Esophagus squamous epithelium (tissue), 5 donors: ENCODE measurements at regions not wholly inside any gene's neighbourhood (a gene's known extent, or its start where the extent isn't known, plus 50 kb on each side); places are given as distances from the start of the nearest gene placed in this dataset.
"Not testable (repeated sequence)": the region's sequence is repeated elsewhere in the genome, so short reads cannot be mapped to it uniquely, and the experiment has no call there.

Experiments used
- DNase-seq: peaks from one replicate; lab custom pipeline; 2025; lab: John Stamatoyannopoulos, UW
- H3K27ac ChIP-seq, 4 donors: fragments of 200-600 bp; sonication (generic); one replicate each; pipeline ENCODE4 v1.5.1; 2016 to 2019; ENCODE audit warnings: mild to moderate bottlenecking in 1 of 4
- H3K27me3 ChIP-seq, 4 donors: fragments of 200-600 bp; sonication (generic); 1 replicate in 3 of 4; 2 replicates in 1 of 4; pipeline versions ENCODE4 v1.5.1 to v1.6.0; 2017 to 2021; ENCODE audit warnings: antibody characterized with exemption in 1 of 4
- H3K36me3 ChIP-seq, 3 donors: fragments of 200-600 bp; sonication (generic); one replicate each; pipeline ENCODE4 v1.5.1; 2016 to 2019
- H3K4me1 ChIP-seq, 3 donors: fragments of 200-600 bp; sonication (generic); one replicate each; pipeline ENCODE4 v1.5.1; 2017 to 2019
- H3K4me3 ChIP-seq, 4 donors: fragments of 200-600 bp; sonication (generic); 1 replicate in 3 of 4; 2 replicates in 1 of 4; pipeline ENCODE4 v1.5.1; 2016 to 2019; ENCODE audit warnings: mild to moderate bottlenecking in 2 of 4, moderate library complexity in 1 of 4
- H3K9me3 ChIP-seq, 3 donors: fragments of 200-600 bp; sonication (generic); one replicate each; pipeline ENCODE4 v1.5.1; 2016 to 2019
- POLR2A ChIP-seq, 4 donors: fragments of 450-650 bp; IDR thresholded peaks; one replicate each; pipeline ENCODE4 v1.6.1; 2017; ENCODE audit warnings: antibody characterized with exemption in 4 of 4, mild to moderate bottlenecking in 4 of 4, moderate library complexity in 3 of 4
- WGBS, 2 donors: methylation state at CpG; one replicate each; pipeline ENCODE4 v1.1.5; 2018; 5-methylcytosine and 5-hydroxymethylcytosine counted together
- intact Hi-C: fragments of 100-400 bp; cut with DNase I; formaldehyde crosslinking; loops from one replicate; pipeline ENCODE4 v1.15.0; 2022
- TF ChIP-seq, protein P1 (sequence below), 6 experiments: fragments of 450-650 bp in 4 of 6; fragments of 200-600 bp in 2 of 6; sonication (generic) in 2 of 6; IDR thresholded peaks; one replicate each; pipeline ENCODE4 v1.5.1; 2016 to 2019; ENCODE audit warnings: antibody characterized with exemption in 6 of 6, mild to moderate bottlenecking in 4 of 6, moderate library complexity in 4 of 6
- donor health status: DM: yes; HTN: yes; CAD: no.

DNA sequence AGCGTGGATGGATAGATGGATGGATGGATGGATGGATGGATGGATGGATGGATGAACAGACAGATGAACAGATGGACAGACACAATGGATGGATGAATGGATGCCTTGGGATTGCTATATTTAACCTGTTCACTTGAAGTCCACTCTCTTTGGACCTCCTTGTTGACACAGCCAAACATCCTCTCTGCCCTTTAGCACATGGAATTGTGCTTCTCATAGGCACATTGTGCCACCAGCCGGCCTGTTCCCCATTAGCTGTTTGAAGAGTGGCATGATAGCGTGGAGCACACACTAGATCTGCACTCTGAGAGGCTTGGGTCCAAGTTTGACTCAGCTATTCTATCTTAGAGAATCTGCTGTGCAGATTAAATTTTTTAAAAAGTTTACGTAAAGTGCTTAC is 56.9 kb upstream of the GSC start:
- TF ChIP-seq POLR2A (IDR thresholded peaks at IDR 0.05) = no peak
- TF ChIP-seq, protein P1, sequence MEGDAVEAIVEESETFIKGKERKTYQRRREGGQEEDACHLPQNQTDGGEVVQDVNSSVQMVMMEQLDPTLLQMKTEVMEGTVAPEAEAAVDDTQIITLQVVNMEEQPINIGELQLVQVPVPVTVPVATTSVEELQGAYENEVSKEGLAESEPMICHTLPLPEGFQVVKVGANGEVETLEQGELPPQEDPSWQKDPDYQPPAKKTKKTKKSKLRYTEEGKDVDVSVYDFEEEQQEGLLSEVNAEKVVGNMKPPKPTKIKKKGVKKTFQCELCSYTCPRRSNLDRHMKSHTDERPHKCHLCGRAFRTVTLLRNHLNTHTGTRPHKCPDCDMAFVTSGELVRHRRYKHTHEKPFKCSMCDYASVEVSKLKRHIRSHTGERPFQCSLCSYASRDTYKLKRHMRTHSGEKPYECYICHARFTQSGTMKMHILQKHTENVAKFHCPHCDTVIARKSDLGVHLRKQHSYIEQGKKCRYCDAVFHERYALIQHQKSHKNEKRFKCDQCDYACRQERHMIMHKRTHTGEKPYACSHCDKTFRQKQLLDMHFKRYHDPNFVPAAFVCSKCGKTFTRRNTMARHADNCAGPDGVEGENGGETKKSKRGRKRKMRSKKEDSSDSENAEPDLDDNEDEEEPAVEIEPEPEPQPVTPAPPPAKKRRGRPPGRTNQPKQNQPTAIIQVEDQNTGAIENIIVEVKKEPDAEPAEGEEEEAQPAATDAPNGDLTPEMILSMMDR (IDR thresholded peaks at IDR 0.05) = no peak
- H3K4me3 ChIP-seq = no peak overlapping the region
- peaks cover 0 to 7% (median 0%) of the 10 kb centered on the region in 4 donors for H3K27me3 ChIP-seq
- WGBS, 2 donors = 78 to 79% methylated on average over 4 of the region's 4 CpGs
- H3K9me3 ChIP-seq = peaks cover 0 to 9% (median 0%) of the 10 kb centered on the region in 3 donors
- H3K27ac ChIP-seq = no peak overlapping the region
- no peak for DNase-seq
- intact Hi-C loops = no loop called here
- no peaks in the 10 kb centered on the region for H3K4me1 ChIP-seq
- no peaks in the 10 kb centered on the region for H3K36me3 ChIP-seq

DNA sequence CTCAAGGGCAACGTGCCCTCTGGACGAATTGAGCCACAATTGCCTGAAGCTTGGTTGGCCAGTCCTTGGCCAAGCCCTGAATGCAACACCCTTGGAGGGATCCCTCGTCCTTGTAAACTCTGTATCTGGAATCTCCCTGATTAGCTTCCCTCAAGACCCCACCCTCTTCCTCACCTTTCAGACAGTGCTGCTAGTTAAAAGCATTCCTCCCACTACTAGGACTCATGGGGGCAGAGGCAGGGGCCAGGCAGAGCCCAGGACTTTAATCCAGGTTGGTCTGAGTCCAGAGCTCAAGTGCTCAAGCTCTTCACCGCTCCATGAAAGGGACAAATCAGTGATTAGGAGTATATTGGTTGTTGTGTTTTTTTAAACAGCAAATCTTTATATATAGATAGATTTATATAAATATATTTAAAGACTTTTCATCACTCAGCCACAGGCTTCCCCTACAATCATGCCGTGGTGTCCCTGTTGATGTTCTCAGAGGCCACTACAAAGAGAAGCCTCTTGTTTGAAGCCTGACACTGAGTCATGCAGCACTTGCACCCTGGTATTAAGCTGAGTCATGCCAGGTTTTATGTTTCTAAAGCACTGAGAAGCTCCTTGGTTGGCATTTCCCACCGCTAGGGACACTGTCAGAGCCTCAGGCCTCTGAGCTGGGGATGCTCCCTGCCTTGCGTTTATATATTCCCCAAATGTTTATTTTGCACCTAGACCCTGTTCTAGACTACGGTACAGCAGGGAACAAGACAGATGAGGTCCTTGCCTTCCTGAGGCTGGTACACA is 53.8 kb upstream of the GSC start:
- Histone ChIP-seq H3K4me1 (no peaks in the 10 kb centered on the region), H3K27ac (no peak overlapping the region), H3K36me3 (no peaks in the 10 kb centered on the region), H3K4me3 (no peak overlapping the region), H3K9me3 (peaks cover 0 to 9% (median 0%) of the 10 kb centered on the region in 3 donors), H3K27me3 (peaks cover 0 to 7% (median 0%) of the 10 kb centered on the region in 4 donors)
- intact Hi-C loops = no loop called here
- DNase-seq = no peak
- no peak for TF ChIP-seq POLR2A (IDR thresholded peaks at IDR 0.05)
- TF ChIP-seq, protein P1 (IDR thresholded peaks at IDR 0.05) = no peak
- 56 to 65% methylated on average over 8 of the region's 8 CpGs for WGBS, 2 donors

DNA sequence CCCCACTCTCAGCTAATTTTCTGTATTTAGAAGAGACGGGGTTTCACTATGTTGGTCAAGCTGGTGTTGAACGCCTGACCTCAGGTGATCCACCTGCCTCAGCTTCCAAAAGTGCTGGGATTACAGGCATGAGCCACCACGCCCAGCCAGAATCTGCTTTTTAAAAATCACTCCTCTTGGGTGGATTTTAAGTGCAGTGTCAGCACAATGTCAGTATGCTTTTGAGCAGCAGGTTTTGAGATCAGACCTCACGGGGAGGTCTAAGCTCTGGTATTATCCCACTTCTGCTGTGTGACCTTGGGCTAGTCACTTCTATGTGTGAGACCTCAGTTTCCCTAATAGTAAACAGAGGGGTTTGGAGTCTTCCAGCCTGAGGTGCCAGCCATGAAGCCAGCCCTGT is 51.8 kb upstream of the GSC start:
- no peak for DNase-seq
- H3K4me1 ChIP-seq = no peaks in the 10 kb centered on the region
- no peak overlapping the region for H3K27ac ChIP-seq
- peaks cover 0 to 7% (median 0%) of the 10 kb centered on the region in 4 donors for H3K27me3 ChIP-seq
- TF ChIP-seq POLR2A (IDR thresholded peaks at IDR 0.05) = no peak
- TF ChIP-seq, protein P1 (IDR thresholded peaks at IDR 0.05) = no peak
- H3K36me3 ChIP-seq = no peaks in the 10 kb centered on the region
- WGBS, 2 donors = 72 to 78% methylated on average over 1 to 3 of the region's 4 CpGs
- intact Hi-C loops = no loop called here
- no peak overlapping the region for H3K4me3 ChIP-seq
- peaks cover 0 to 9% (median 0%) of the 10 kb centered on the region in 3 donors for H3K9me3 ChIP-seq

DNA sequence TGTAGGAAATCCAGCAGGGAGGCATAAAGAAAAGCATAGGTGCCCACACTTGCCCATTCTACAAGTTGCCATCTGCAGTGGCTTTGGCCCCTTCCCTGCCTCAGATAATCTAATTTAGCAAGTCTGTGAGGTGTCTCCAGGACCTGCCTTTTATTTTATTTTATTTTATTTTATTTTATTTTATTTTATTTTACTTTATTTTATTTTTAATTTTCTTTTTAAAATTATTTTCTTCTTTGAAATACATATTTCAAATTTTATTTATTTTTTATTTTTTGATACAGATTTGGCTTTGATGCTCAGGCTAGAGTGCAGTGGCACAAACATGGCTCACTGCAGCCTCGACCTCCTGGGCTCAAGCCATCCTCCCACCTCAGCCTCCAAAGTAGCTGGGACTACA is 51.0 kb upstream of the GSC start:
- DNase-seq, H3K4me1 ChIP-seq, H3K4me3 ChIP-seq, H3K36me3 ChIP-seq, H3K9me3 ChIP-seq, H3K27ac ChIP-seq, intact Hi-C loops, H3K27me3 ChIP-seq: not testable (repeated sequence)
- 50 to 56% methylated on average over 1 of the region's 1 CpG for WGBS, 2 donors
